ENCODE measurements at regions not wholly inside any gene's neighbourhood (a gene's known extent, or its start where the extent isn't known, plus 50 kb on each side); places are given as distances from the start of the nearest gene placed in this dataset.

- TF ChIP-seq ATF6 (CRISPR knock-in tag; conservative IDR thresholded peaks at IDR 0.05) (no peak), TBP (CRISPR knock-in tag; IDR thresholded peaks at IDR 0.05) (no peak), ZNF605 (CRISPR knock-in tag; IDR thresholded peaks at IDR 0.05) (no peak), TCF7L2 (IDR thresholded peaks at IDR 0.05; ENCODE audit: low read depth, low read length) (no peak), CCAR2 (optimal IDR thresholded peaks at IDR 0.05; ENCODE audit: low read depth, low read length) (no peak), SUZ12 (IDR thresholded peaks at IDR 0.05; ENCODE audit: low read depth, low read length) (no peak), GATAD1 (CRISPR knock-in tag; IDR thresholded peaks at IDR 0.05) (no peak), EZH2 (conservative IDR thresholded peaks at IDR 0.05; ENCODE audit: low read depth, low read length) (no peak), POLR2A (IDR thresholded peaks at IDR 0.05; ENCODE audit: insufficient read depth in 1 of 2, low read depth in 2 of 2, low read length in 2 of 2) (no peak), BRF2 (CRISPR knock-in tag; IDR thresholded peaks at IDR 0.05) (no peak), REST (IDR thresholded peaks at IDR 0.05; ENCODE audit: borderline replicate concordance in 1 of 2, low read depth in 1 of 2, low read length in 2 of 2) (no peak), POLR2AphosphoS2 (IDR thresholded peaks at IDR 0.05; ENCODE audit: low read depth, low read length) (no peak), TAF15 (IDR thresholded peaks at IDR 0.05; ENCODE audit: low read depth, low read length, poor library complexity, severe bottlenecking) (no peak)
- TF ChIP-seq, protein P1, sequence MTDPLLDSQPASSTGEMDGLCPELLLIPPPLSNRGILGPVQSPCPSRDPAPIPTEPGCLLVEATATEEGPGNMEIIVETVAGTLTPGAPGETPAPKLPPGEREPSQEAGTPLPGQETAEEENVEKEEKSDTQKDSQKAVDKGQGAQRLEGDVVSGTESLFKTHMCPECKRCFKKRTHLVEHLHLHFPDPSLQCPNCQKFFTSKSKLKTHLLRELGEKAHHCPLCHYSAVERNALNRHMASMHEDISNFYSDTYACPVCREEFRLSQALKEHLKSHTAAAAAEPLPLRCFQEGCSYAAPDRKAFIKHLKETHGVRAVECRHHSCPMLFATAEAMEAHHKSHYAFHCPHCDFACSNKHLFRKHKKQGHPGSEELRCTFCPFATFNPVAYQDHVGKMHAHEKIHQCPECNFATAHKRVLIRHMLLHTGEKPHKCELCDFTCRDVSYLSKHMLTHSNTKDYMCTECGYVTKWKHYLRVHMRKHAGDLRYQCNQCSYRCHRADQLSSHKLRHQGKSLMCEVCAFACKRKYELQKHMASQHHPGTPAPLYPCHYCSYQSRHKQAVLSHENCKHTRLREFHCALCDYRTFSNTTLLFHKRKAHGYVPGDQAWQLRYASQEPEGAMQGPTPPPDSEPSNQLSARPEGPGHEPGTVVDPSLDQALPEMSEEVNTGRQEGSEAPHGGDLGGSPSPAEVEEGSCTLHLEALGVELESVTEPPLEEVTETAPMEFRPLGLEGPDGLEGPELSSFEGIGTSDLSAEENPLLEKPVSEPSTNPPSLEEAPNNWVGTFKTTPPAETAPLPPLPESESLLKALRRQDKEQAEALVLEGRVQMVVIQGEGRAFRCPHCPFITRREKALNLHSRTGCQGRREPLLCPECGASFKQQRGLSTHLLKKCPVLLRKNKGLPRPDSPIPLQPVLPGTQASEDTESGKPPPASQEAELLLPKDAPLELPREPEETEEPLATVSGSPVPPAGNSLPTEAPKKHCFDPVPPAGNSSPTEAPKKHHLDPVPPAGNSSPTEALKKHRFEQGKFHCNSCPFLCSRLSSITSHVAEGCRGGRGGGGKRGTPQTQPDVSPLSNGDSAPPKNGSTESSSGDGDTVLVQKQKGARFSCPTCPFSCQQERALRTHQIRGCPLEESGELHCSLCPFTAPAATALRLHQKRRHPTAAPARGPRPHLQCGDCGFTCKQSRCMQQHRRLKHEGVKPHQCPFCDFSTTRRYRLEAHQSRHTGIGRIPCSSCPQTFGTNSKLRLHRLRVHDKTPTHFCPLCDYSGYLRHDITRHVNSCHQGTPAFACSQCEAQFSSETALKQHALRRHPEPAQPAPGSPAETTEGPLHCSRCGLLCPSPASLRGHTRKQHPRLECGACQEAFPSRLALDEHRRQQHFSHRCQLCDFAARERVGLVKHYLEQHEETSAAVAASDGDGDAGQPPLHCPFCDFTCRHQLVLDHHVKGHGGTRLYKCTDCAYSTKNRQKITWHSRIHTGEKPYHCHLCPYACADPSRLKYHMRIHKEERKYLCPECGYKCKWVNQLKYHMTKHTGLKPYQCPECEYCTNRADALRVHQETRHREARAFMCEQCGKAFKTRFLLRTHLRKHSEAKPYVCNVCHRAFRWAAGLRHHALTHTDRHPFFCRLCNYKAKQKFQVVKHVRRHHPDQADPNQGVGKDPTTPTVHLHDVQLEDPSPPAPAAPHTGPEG (CRISPR knock-in tag; IDR thresholded peaks at IDR 0.05) = no peak
These were observed 482.1 kb upstream of the RGS18 start for GRCh38 chr1:191675856-191676783.

Data from HepG2 (cell line).